H9 (cell line): ENCODE measurements at regions not wholly inside any gene's neighbourhood (a gene's known extent, or its start where the extent isn't known, plus 50 kb on each side); places are given as distances from the start of the nearest gene placed in this dataset.

Experiments used
- DNase-seq: peaks from one replicate; pipeline ENCODE4 v3.0.0-alpha.2; 2017
- H2AFZ ChIP-seq: one replicate; pipeline ENCODE4 v1.6.1; 2013; ENCODE audit warnings: mild to moderate bottlenecking, low read length, control low read depth, moderate library complexity
- H2AK5ac ChIP-seq: 2 replicates; pipeline ENCODE4 v1.6.1; 2013; ENCODE audit warnings: low read length, control low read depth, mixed read lengths; ENCODE audit not compliant: insufficient read length
- H2BK120ac ChIP-seq: one replicate; pipeline ENCODE4 v1.6.1; 2013; ENCODE audit warnings: low read depth, mild to moderate bottlenecking, low read length, control low read depth, inconsistent platforms; ENCODE audit not compliant: poor library complexity, severe bottlenecking
- H2BK12ac ChIP-seq: 2 replicates; pipeline ENCODE4 v1.6.1; 2013; ENCODE audit warnings: low read length, control low read depth, mixed read lengths, low read depth; ENCODE audit not compliant: insufficient read length
- H2BK15ac ChIP-seq: 2 replicates; pipeline ENCODE4 v1.6.1; 2013; ENCODE audit warnings: low read depth, low read length, control low read depth
- H2BK20ac ChIP-seq: one replicate; pipeline ENCODE4 v1.6.1; 2013; ENCODE audit warnings: low read depth, mild to moderate bottlenecking, low read length, control low read depth, inconsistent platforms; ENCODE audit not compliant: poor library complexity, severe bottlenecking
- H2BK5ac ChIP-seq: 2 replicates; pipeline ENCODE4 v1.6.1; 2013; ENCODE audit warnings: low read length, control low read depth, mixed read lengths; ENCODE audit not compliant: insufficient read length
- H3K14ac ChIP-seq: 2 replicates; pipeline ENCODE4 v1.6.1; 2013; ENCODE audit warnings: low read length, control low read depth; ENCODE audit not compliant: insufficient read depth
- H3K18ac ChIP-seq: 2 replicates; pipeline ENCODE4 v1.6.1; 2013; ENCODE audit warnings: low read depth, mild to moderate bottlenecking, mixed read lengths, low read length, control low read depth; ENCODE audit not compliant: insufficient read length
- H3K23ac ChIP-seq: 2 replicates; pipeline ENCODE4 v1.6.1; 2013; ENCODE audit warnings: low read length, control low read depth, mixed read lengths, low read depth; ENCODE audit not compliant: insufficient read length
- H3K23me2 ChIP-seq: 2 replicates; pipeline ENCODE4 v1.6.1; 2013; ENCODE audit warnings: low read depth, mild to moderate bottlenecking, mixed read lengths, low read length, control low read depth; ENCODE audit not compliant: insufficient read length, poor library complexity, severe bottlenecking
- H3K27ac ChIP-seq: 2 replicates; pipeline ENCODE4 v1.5.1; 2013; ENCODE audit warnings: low read length, control low read depth, mixed read lengths, low read depth; ENCODE audit not compliant: insufficient read length
- H3K27me3 ChIP-seq: 2 replicates; pipeline ENCODE4 v1.6.1; 2013; ENCODE audit warnings: low read length, control low read depth, inconsistent platforms; ENCODE audit not compliant: insufficient read depth
- H3K4ac ChIP-seq: 2 replicates; pipeline ENCODE4 v1.6.1; 2013; ENCODE audit warnings: low read depth, mild to moderate bottlenecking, control low read depth, inconsistent platforms, low read length, moderate library complexity
- H3K4me1 ChIP-seq: 2 replicates; pipeline ENCODE4 v1.6.1; 2013; ENCODE audit warnings: low read length, control low read depth, inconsistent platforms; ENCODE audit not compliant: insufficient read depth
- H3K4me2 ChIP-seq: 2 replicates; pipeline ENCODE4 v1.6.1; 2013; ENCODE audit warnings: low read length, control low read depth, mixed read lengths; ENCODE audit not compliant: insufficient read length, insufficient read depth
- H3K56ac ChIP-seq: 2 replicates; pipeline ENCODE4 v1.6.1; 2013; ENCODE audit warnings: low read depth, mild to moderate bottlenecking, mixed read lengths, low read length, control low read depth; ENCODE audit not compliant: insufficient read length
- H3K79me1 ChIP-seq: 2 replicates; pipeline ENCODE4 v1.6.1; 2013; ENCODE audit warnings: low read depth, mild to moderate bottlenecking, moderate library complexity, low read length, control low read depth, inconsistent platforms; ENCODE audit not compliant: insufficient read depth, poor library complexity, severe bottlenecking
- H3K79me2 ChIP-seq: 2 replicates; pipeline ENCODE4 v1.6.1; 2013; ENCODE audit warnings: low read length, control low read depth, inconsistent platforms; ENCODE audit not compliant: insufficient read depth
- H3K9ac ChIP-seq: 2 replicates; pipeline ENCODE4 v1.6.1; 2013; ENCODE audit warnings: low read length, control low read depth, mixed read lengths; ENCODE audit not compliant: insufficient read length; ENCODE audit errors: extremely low read depth
- H3K9me3 ChIP-seq: one replicate; pipeline ENCODE4 v1.6.1; 2013; ENCODE audit warnings: low read depth, low read length, inconsistent platforms; ENCODE audit not compliant: control insufficient read depth
- H3T11ph ChIP-seq: one replicate; pipeline ENCODE4 v1.6.1; 2013; ENCODE audit warnings: mild to moderate bottlenecking, low read length, control low read depth, inconsistent platforms
- H4K20me1 ChIP-seq: one replicate; pipeline ENCODE4 v1.6.1; 2013; ENCODE audit not compliant: control insufficient read depth, insufficient read length, insufficient read depth
- H4K5ac ChIP-seq: 2 replicates; pipeline ENCODE4 v1.6.1; 2013; ENCODE audit warnings: low read depth, mild to moderate bottlenecking, mixed read lengths, low read length, control low read depth; ENCODE audit not compliant: insufficient read length
- H4K8ac ChIP-seq: replicated peaks from 2 replicates; pipeline ENCODE4 v1.6.1; 2013; ENCODE audit warnings: low read length, control low read depth, mixed read lengths, low read depth; ENCODE audit not compliant: insufficient read length
- H4K91ac ChIP-seq: 2 replicates; pipeline ENCODE4 v1.6.1; 2013; ENCODE audit warnings: low read depth, mild to moderate bottlenecking, moderate library complexity, mixed read lengths, low read length, control low read depth; ENCODE audit not compliant: insufficient read length
- H3K27ac Mint-ChIP-seq, 3 experiments: 2 replicates in 2 of 3; 3 replicates in 1 of 3; pipeline ENCODE4 v1.8.0; 2020 to 2021; ENCODE audit warnings: mixed read lengths in 3 of 3, mild to moderate bottlenecking in 1 of 3, moderate library complexity in 1 of 3
- H3K27me3 Mint-ChIP-seq: 2 replicates; pipeline ENCODE4 v1.8.0; 2021; ENCODE audit warnings: low read depth, mild to moderate bottlenecking, moderate library complexity, mixed read lengths
- H3K36me3 Mint-ChIP-seq, 3 experiments: 2 replicates in 2 of 3; 3 replicates in 1 of 3; pipeline ENCODE4 v1.8.0; 2020 to 2021; ENCODE audit warnings: low read depth in 3 of 3, mixed read lengths in 3 of 3; ENCODE audit not compliant: insufficient read depth in 1 of 3
- H3K4me1 Mint-ChIP-seq, 2 experiments: 2 replicates each; pipeline ENCODE4 v1.8.0; 2020; ENCODE audit warnings: mixed read lengths in 2 of 2
- H3K4me3 Mint-ChIP-seq, 2 experiments: 2 replicates in 1 of 2; 3 replicates in 1 of 2; pipeline ENCODE4 v1.8.0; 2020 to 2021; ENCODE audit warnings: mild to moderate bottlenecking in 2 of 2, mixed read lengths in 2 of 2, moderate library complexity in 1 of 2
- H3K9me3 Mint-ChIP-seq, 2 experiments: 2 replicates in 1 of 2; 3 replicates in 1 of 2; pipeline ENCODE4 v1.8.0; 2020; ENCODE audit warnings: mild to moderate bottlenecking in 2 of 2, mixed read lengths in 2 of 2, moderate library complexity in 1 of 2
- CTCF ChIP-seq: fragments of 200-600 bp; sonication (generic); conservative IDR thresholded peaks from 3 replicates; pipeline ENCODE4 v1.8.0; 2021; ENCODE audit warnings: antibody characterized with exemption, mild to moderate bottlenecking
- WGBS: extraction: QIAGEN DNeasy Blood & Tissue Kit; methylation state at CpG from one replicate; pipeline ENCODE4 v1.1.7; 2013; ENCODE audit warnings: missing lambda C conversion rate, low lambda C conversion rate, mixed read lengths; ENCODE audit not compliant: insufficient read length; ENCODE audit errors: extremely low coverage; 5-methylcytosine and 5-hydroxymethylcytosine counted together

GRCh38 chr2:41965173-41965908 is 82.5 kb upstream of the PKDCC start:
- TF ChIP-seq CTCF, result no peak
- Histone ChIP-seq H3K27me3 (no peaks in the 10 kb centered on the region), H3K14ac (no peak overlapping the region; the same call in 1 of the 2 replicates), H3T11ph (no peak overlapping the region), H2BK5ac (no peak overlapping the region), H3K79me1 (no peaks in the 10 kb centered on the region), H4K5ac (no peak overlapping the region), H3K9ac (no peak overlapping the region), H3K4me1 (peaks cover 6% of the 10 kb centered on the region; the same call in 1 of the 2 replicates), H3K23me2 (no peaks in the 10 kb centered on the region), H3K18ac (no peak overlapping the region), H4K20me1 (no peaks in the 10 kb centered on the region), H2BK15ac (no peak overlapping the region), H3K4ac (no peak overlapping the region), H2BK120ac (no peak overlapping the region), H2BK20ac (no peak overlapping the region), H3K56ac (no peak overlapping the region), H4K91ac (no peak overlapping the region), H3K4me2 (no peak overlapping the region), H2AK5ac (no peak overlapping the region), H2BK12ac (no peak overlapping the region), H2AFZ (no peak overlapping the region), H4K8ac (peak overlapping the region; percentile 15), H3K9me3 (no peaks in the 10 kb centered on the region), H3K79me2 (no peaks in the 10 kb centered on the region), H3K27ac (no peak overlapping the region), H3K23ac (no peak overlapping the region)
- H3K4me3 Mint-ChIP-seq, result no peak overlapping the region; a peak in 1 of 5 replicates
- peak overlapping the region in 2 of 3 experiments; percentile 6; a peak in 2 of 7 replicates for H3K27ac Mint-ChIP-seq
- no peaks in the 10 kb centered on the region; a peak in 1 of 7 replicates for H3K36me3 Mint-ChIP-seq
- H3K9me3 Mint-ChIP-seq, result no peaks in the 10 kb centered on the region; a peak in 1 of 5 replicates
- WGBS, result no CpG with 5 or more reads among the region's 5 CpGs
- peaks cover 55 to 67% of the 10 kb centered on the region in 2 experiments for H3K4me1 Mint-ChIP-seq
- peaks cover 5% of the 10 kb centered on the region for H3K27me3 Mint-ChIP-seq
- DNase-seq, result no peak
